IMR-90 (cell line): ENCODE measurements at regions not wholly inside any gene's neighbourhood (a gene's known extent, or its start where the extent isn't known, plus 50 kb on each side); places are given as distances from the start of the nearest gene placed in this dataset.

Experiments
- ATAC-seq: fragments of 200-7000 bp; cut with Tn5 transposase; 2 replicates; pipeline ENCODE4 v1.9.1; 2020; ENCODE audit warnings: low read depth, mild to moderate bottlenecking, moderate library complexity
- BruUV-seq: library from RNA; stranded (reverse); fragments of 400-500 nt; replicated peaks from 2 replicates; lab custom pipeline; 2021; lab: Mats Ljungman, UMichigan
- CTCF ChIA-PET: fragments of 300-600 bp; formaldehyde crosslinking; extraction: SDS; loops from one replicate; lab custom pipeline; 2021; ENCODE audit warnings: antibody characterized with exemption; lab: Yijun Ruan, JAX
- POLR2A ChIA-PET: fragments of 300-600 bp; sonication (Branson Sonifier 250); formaldehyde crosslinking; loops from one replicate; lab custom pipeline; 2022; ENCODE audit warnings: antibody characterized with exemption; ENCODE audit not compliant: unreplicated experiment; lab: Charles Lee
- DNase-seq: peaks from one replicate; pipeline ENCODE4 v3.0.0; 2013
- H2AFZ ChIP-seq: replicated peaks from 2 replicates; pipeline ENCODE3; 2013; ENCODE audit warnings: low read length, mild to moderate bottlenecking; ENCODE audit not compliant: poor library complexity
- H2AK5ac ChIP-seq: 2 replicates; pipeline ENCODE4 v1.6.1; 2013; ENCODE audit warnings: low read depth, low read length, inconsistent platforms
- H2AK9ac ChIP-seq: replicated peaks from 2 replicates; pipeline ENCODE3; 2013; ENCODE audit warnings: mild to moderate bottlenecking, low read depth, low read length, moderate library complexity; ENCODE audit not compliant: poor library complexity
- H2BK120ac ChIP-seq: 2 replicates; pipeline ENCODE4 v1.6.1; 2013; ENCODE audit warnings: low read depth, low read length, inconsistent platforms
- H2BK15ac ChIP-seq: 3 replicates; pipeline ENCODE4 v1.6.1; 2013; ENCODE audit warnings: low read depth, low read length, inconsistent platforms
- H2BK20ac ChIP-seq: 2 replicates; pipeline ENCODE4 v1.6.1; 2013; ENCODE audit warnings: low read depth, mild to moderate bottlenecking, inconsistent platforms, low read length, moderate library complexity
- H2BK5ac ChIP-seq: 2 replicates; pipeline ENCODE4 v1.6.1; 2013; ENCODE audit warnings: mild to moderate bottlenecking, low read depth, low read length, inconsistent platforms; ENCODE audit not compliant: poor library complexity, severe bottlenecking
- H3K14ac ChIP-seq: replicated peaks from 2 replicates; pipeline ENCODE4 v1.6.1; 2013; ENCODE audit warnings: low read depth, low read length, inconsistent platforms
- H3K18ac ChIP-seq: 2 replicates; pipeline ENCODE4 v1.6.1; 2013; ENCODE audit warnings: low read depth, low read length, control low read depth
- H3K23ac ChIP-seq: 2 replicates; pipeline ENCODE4 v1.6.1; 2013; ENCODE audit warnings: low read depth, low read length, inconsistent platforms
- H3K27ac ChIP-seq: 2 replicates; pipeline ENCODE4 v1.5.1; 2013; ENCODE audit warnings: mild to moderate bottlenecking, control low read depth, low read length; ENCODE audit not compliant: insufficient read depth
- H3K27me3 ChIP-seq: 2 replicates; pipeline ENCODE4 v1.6.1; 2013; ENCODE audit warnings: low read length; ENCODE audit not compliant: control insufficient read depth, insufficient read depth
- H3K36me3 ChIP-seq: 2 replicates; pipeline ENCODE4 v1.6.1; 2013; ENCODE audit warnings: low read length, mixed read lengths; ENCODE audit not compliant: control insufficient read depth, insufficient read depth
- H3K4ac ChIP-seq: 2 replicates; pipeline ENCODE4 v1.6.1; 2013; ENCODE audit warnings: low read depth, low read length, inconsistent platforms
- H3K4me1 ChIP-seq: 2 replicates; pipeline ENCODE4 v1.6.1; 2013; ENCODE audit warnings: low read length, mixed read lengths; ENCODE audit not compliant: control insufficient read depth, insufficient read depth
- H3K4me2 ChIP-seq: 2 replicates; pipeline ENCODE4 v1.6.1; 2013; ENCODE audit warnings: low read depth, mild to moderate bottlenecking, control low read depth, low read length, moderate library complexity
- H3K4me3 ChIP-seq: 2 replicates; pipeline ENCODE4 v1.5.1; 2013; ENCODE audit warnings: low read depth, mild to moderate bottlenecking, control low read depth, low read length, moderate library complexity; ENCODE audit not compliant: insufficient read depth
- H3K56ac ChIP-seq: 2 replicates; pipeline ENCODE4 v1.6.1; 2013; ENCODE audit warnings: low read length, inconsistent platforms; ENCODE audit not compliant: insufficient read depth; ENCODE audit errors: extremely low read depth
- H3K79me1 ChIP-seq, 2 experiments: 2 replicates each; pipeline ENCODE4 v1.6.1; 2013; ENCODE audit warnings: low read length in 2 of 2, inconsistent platforms in 1 of 2, low read depth in 1 of 2
- H3K9ac ChIP-seq: 2 replicates; pipeline ENCODE4 v1.6.1; 2013; ENCODE audit warnings: low read depth, low read length, control low read depth
- H3K9me1 ChIP-seq: 2 replicates; pipeline ENCODE4 v1.6.1; 2013; ENCODE audit warnings: low read length, inconsistent platforms; ENCODE audit not compliant: insufficient read depth
- H3K9me3 ChIP-seq: 2 replicates; pipeline ENCODE4 v1.6.1; 2013; ENCODE audit warnings: low read length; ENCODE audit not compliant: control insufficient read depth, insufficient read depth
- H4K20me1 ChIP-seq: 2 replicates; pipeline ENCODE4 v1.6.1; 2013; ENCODE audit warnings: low read length, inconsistent platforms; ENCODE audit not compliant: insufficient read depth
- H4K5ac ChIP-seq: 2 replicates; pipeline ENCODE4 v1.6.1; 2013; ENCODE audit warnings: mild to moderate bottlenecking, low read depth, low read length, control low read depth
- H4K8ac ChIP-seq, 2 experiments: 2 replicates each; pipeline ENCODE4 v1.6.1; 2013; ENCODE audit warnings: low read depth in 2 of 2, low read length in 2 of 2, control low read depth in 1 of 2, inconsistent platforms in 1 of 2
- H4K91ac ChIP-seq: 2 replicates; pipeline ENCODE4 v1.6.1; 2013; ENCODE audit warnings: low read depth, low read length, inconsistent platforms; ENCODE audit not compliant: insufficient read depth
- CEBPB ChIP-seq: IDR thresholded peaks from 2 replicates; pipeline ENCODE4 v1.6.1; 2012; ENCODE audit warnings: low read depth, low read length, improper control_type of control experiment
- MAZ ChIP-seq: IDR thresholded peaks from 2 replicates; pipeline ENCODE4 v1.6.1; 2012; ENCODE audit warnings: low read depth, mild to moderate bottlenecking, low read length, improper control_type of control experiment, moderate library complexity, borderline replicate concordance
- MXI1 ChIP-seq: IDR thresholded peaks from 2 replicates; pipeline ENCODE4 v1.6.1; 2012; ENCODE audit warnings: low read depth, mild to moderate bottlenecking, low read length, moderate library complexity, borderline replicate concordance
- POLR2A ChIP-seq: IDR thresholded peaks from 2 replicates; pipeline ENCODE4 v1.6.1; 2012; ENCODE audit warnings: mild to moderate bottlenecking, low read depth, low read length
- WGBS, 2 experiments: methylation state at CpG; one replicate each; pipeline versions ENCODE4 v1.1.5 to v1.1.7; 2013; ENCODE audit warnings: missing lambda C conversion rate in 2 of 2; ENCODE audit not compliant: insufficient read length in 1 of 2; ENCODE audit errors: extremely low coverage in 2 of 2; 5-methylcytosine and 5-hydroxymethylcytosine counted together
- dilution Hi-C: fragments of 300-500 bp; cut with HindIII; formaldehyde crosslinking; loops from one replicate; pipeline ENCODE4 v1.14.3; 2018; ENCODE audit warnings: low sequenced_read_pairs; ENCODE audit not compliant: unreplicated experiment
- in situ Hi-C: fragments of 300-500 bp; cut with MboI; formaldehyde crosslinking; loops from 3 replicates; pipeline ENCODE4 v1.14.3; 2019; ENCODE audit warnings: low sequenced_read_pairs, inconsistent platforms, mixed read lengths
- intact Hi-C: fragments of 100-400 bp; cut with micrococcal nuclease; formaldehyde crosslinking; loops from 2 replicates; pipeline ENCODE4 v1.10.0; 2022

DNA sequence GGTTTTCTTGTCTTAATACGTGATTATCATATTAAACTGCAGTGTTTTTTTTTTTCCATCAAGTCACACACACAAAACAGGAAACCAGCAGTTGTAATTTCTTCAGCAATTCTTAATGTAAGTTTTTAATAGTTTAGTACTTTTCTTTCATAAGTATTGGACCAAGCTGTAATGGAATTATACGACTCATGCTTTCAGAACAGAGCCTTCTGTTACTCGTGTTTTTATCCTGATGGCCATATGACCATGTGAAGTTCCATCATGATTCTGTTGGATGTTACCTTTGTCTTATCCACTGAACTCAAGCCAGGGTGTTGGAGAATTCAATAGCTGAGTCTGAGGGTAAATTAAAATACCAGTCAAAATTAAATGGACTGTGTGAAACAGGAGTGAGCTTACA lies 72.0 kb upstream of the S1PR1 start:
- dilution Hi-C loops (no loop called here), intact Hi-C loops (no loop called here), in situ Hi-C loops (no loop called here)
- peaks cover 3% of the 10 kb centered on the region; the same call in 1 of the 2 replicates for H3K4me1 ChIP-seq
- H4K8ac ChIP-seq: no peak overlapping the region
- H3K14ac ChIP-seq: no peak overlapping the region
- H4K91ac ChIP-seq: no peak overlapping the region
- no peak overlapping the region for H2BK15ac ChIP-seq
- no peak overlapping the region for H3K18ac ChIP-seq
- CTCF ChIA-PET: interaction anchor here (0.6 to 1.5 kb wide), 2 partner anchors 11 to 1018 kb away, joined by 5 to 7 read pairs; no protein-coding TSS in a partner anchor
- H2BK5ac ChIP-seq: no peak overlapping the region
- POLR2A ChIA-PET: no interaction called here
- DNase-seq (no peak), ATAC-seq (no peak)
- TF ChIP-seq POLR2A (no peak), MAZ (no peak), MXI1 (no peak), CEBPB (no peak)
- H4K20me1 ChIP-seq: no peaks in the 10 kb centered on the region
- H3K9ac ChIP-seq: no peak overlapping the region
- H3K4me2 ChIP-seq: no peak overlapping the region
- no peak overlapping the region for H2AK5ac ChIP-seq
- no peak overlapping the region for H3K4me3 ChIP-seq
- no peak overlapping the region for H3K27ac ChIP-seq
- no peak overlapping the region for H3K23ac ChIP-seq
- H2BK120ac ChIP-seq: no peak overlapping the region
- no peak overlapping the region for H4K5ac ChIP-seq
- H3K4ac ChIP-seq: no peak overlapping the region
- no peaks in the 10 kb centered on the region for H3K27me3 ChIP-seq
- H3K36me3 ChIP-seq: no peaks in the 10 kb centered on the region
- H3K9me3 ChIP-seq: no peaks in the 10 kb centered on the region
- BruUV-seq: no TSS peak
- no peak overlapping the region for H2BK20ac ChIP-seq
- H2AK9ac ChIP-seq: no peak overlapping the region
- no CpG with 5 or more reads among the region's 3 CpGs for WGBS, 2 experiments
- H3K79me1 ChIP-seq: no peaks in the 10 kb centered on the region
- no peak overlapping the region for H2AFZ ChIP-seq
- H3K9me1 ChIP-seq: no peaks in the 10 kb centered on the region
- no peak overlapping the region for H3K56ac ChIP-seq
